ENCODE measurements at regions not wholly inside any gene's neighbourhood (a gene's known extent, or its start where the extent isn't known, plus 50 kb on each side); places are given as distances from the start of the nearest gene placed in this dataset.
A peak's percentile ranks its signal among the peaks of the same experiment; 100 is the strongest.

GRCh38 chrX:134181275-134181660 is 55.7 kb upstream of the CCDC160 start:
- DNase-seq: no peak
- no peak for ATAC-seq (replicated peaks)
- no peaks in the 10 kb centered on the region for H3K36me3 Mint-ChIP-seq (ENCODE audit: insufficient read depth)

GRCh38 chrX:134183665-134184064 is 53.3 kb upstream of the CCDC160 start:
- no peak overlapping the region for H3K4me3 Mint-ChIP-seq
- H3K27ac Mint-ChIP-seq: no peak overlapping the region
- peaks cover 4 to 6% of the 10 kb centered on the region in 2 donors for H3K4me1 Mint-ChIP-seq (ENCODE audit: low read depth in 2 of 2)

More at GRCh38 chrX:134181275-134181660, 55.7 kb upstream of the CCDC160 start:
- no peaks in the 10 kb centered on the region for H3K4me1 Mint-ChIP-seq (ENCODE audit: low read depth in 2 of 2)
- peaks cover 8 to 12% of the 10 kb centered on the region in 2 donors for H3K27me3 Mint-ChIP-seq
- H3K27ac Mint-ChIP-seq: no peak overlapping the region
- no peak overlapping the region for H3K4me3 Mint-ChIP-seq
- no peaks in the 10 kb centered on the region for H3K9me3 Mint-ChIP-seq

GRCh38 chrX:134184936-134185335 is 52.0 kb upstream of the CCDC160 start:
- DNase-seq (no peak), ATAC-seq (replicated peaks) (no peak)
- Mint-ChIP-seq H3K36me3 (ENCODE audit: insufficient read depth) (no peaks in the 10 kb centered on the region), H3K4me1 (ENCODE audit: low read depth in 2 of 2) (peaks cover 6 to 10% of the 10 kb centered on the region in 2 donors), H3K27ac (no peak overlapping the region), H3K9me3 (no peaks in the 10 kb centered on the region), H3K4me3 (no peak overlapping the region), H3K27me3 (peaks cover 6 to 7% of the 10 kb centered on the region in 2 donors)

More at GRCh38 chrX:134183665-134184064, 53.3 kb upstream of the CCDC160 start:
- H3K27me3 Mint-ChIP-seq: peaks cover 7 to 8% of the 10 kb centered on the region in 2 donors
- ATAC-seq (replicated peaks) (no peak), DNase-seq (no peak)
- H3K9me3 Mint-ChIP-seq: no peaks in the 10 kb centered on the region
- no peaks in the 10 kb centered on the region for H3K36me3 Mint-ChIP-seq (ENCODE audit: insufficient read depth)

GRCh38 chrX:134186362-134187121 is 50.4 kb upstream of the CCDC160 start:
- H3K27me3 Mint-ChIP-seq: no peaks in the 10 kb centered on the region
- peak; percentile 94 for ATAC-seq (replicated peaks)
- no peaks in the 10 kb centered on the region for H3K36me3 Mint-ChIP-seq (ENCODE audit: insufficient read depth)
- no peaks in the 10 kb centered on the region for H3K9me3 Mint-ChIP-seq
- DNase-seq: peak; percentile 12 to 27 (median 24)
- peaks cover 10 to 13% of the 10 kb centered on the region in 2 donors for H3K4me1 Mint-ChIP-seq (ENCODE audit: low read depth in 2 of 2)
- H3K27ac Mint-ChIP-seq: no peak overlapping the region
- peak overlapping the region; percentile 7 to 9 for H3K4me3 Mint-ChIP-seq

Measured in effector memory CD8-positive, alpha-beta T cell (primary cell).